NCI-H1105 treated with DMSO at 0.1 percent for 48 hours (cell line): ENCODE measurements at regions not wholly inside any gene's neighbourhood (a gene's known extent, or its start where the extent isn't known, plus 50 kb on each side); places are given as distances from the start of the nearest gene placed in this dataset.

Experiments used
- DNase-seq: peaks from one replicate; lab custom pipeline; 2025; lab: John Stamatoyannopoulos, UW

DNA sequence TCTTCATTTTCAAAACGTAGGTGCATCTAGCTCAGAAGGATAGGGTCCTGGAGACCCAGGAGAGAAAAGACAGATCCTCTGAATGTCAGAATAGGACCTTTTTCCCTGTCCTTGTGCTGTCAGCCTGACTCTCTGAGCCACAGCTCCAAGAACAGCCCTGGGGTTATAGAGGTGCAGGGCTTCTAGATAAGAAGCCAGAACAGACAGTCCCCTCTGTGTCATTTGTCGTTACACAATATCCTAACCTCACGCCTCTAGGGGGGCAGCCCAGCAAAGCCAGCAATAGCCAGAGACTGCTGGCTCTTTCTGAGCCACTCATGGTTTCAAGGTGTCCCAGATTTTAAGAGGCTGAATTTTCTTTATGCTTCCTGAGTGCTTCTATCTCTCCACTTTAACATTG, 153.2 kb upstream of the THBS1 start:
- no peak for DNase-seq

- DNase-seq: no peak
Observed at GRCh38 chr15:39429898-39430357, 151.0 kb upstream of the THBS1 start.

GRCh38 chr15:39430389-39430788, 150.5 kb upstream of the THBS1 start:
- no peak for DNase-seq

DNA sequence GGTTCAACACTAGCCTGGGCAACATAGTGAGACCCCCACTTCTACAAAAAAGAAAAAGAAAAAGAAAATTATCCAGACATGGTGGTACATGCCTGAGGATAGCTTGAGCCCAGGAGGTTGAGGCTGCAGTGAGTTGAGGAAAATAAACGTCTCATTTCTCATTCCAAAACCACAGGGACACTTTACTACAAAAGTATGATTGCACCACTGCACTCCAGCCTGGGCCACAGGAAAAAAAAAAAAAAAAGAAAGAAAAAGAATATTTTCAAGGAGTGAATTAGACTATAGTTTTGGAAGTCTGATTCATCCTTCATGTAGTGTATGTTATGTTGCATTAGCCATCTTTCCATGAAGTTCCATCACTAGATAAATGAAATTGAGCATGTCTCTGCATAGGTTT, 149.5 kb upstream of the THBS1 start:
- no peak for DNase-seq

DNA sequence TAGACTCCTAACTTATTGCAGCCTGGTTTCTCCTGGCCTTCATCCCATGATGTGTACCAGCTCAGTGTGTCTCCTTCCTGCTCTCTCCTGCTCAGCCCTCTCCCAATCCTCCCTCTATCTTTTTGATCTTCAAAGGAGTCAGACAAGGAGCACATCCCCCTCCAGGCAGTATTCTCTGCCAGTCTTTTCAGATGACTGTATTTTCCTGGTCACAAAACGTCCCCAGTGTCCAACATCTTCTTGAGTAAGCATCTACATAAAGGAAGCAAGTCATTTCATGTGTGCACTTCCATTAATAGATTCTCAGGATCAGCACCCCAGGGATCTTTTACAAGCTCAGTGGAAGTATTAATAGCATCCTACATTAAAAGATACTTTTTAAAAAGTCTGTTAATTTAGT, 148.9 kb upstream of the THBS1 start:
- no peak for DNase-seq

- DNase-seq: no peak
Observed at GRCh38 chr15:39432912-39433348, 147.9 kb upstream of the THBS1 start.

- no peak for DNase-seq
Observed at GRCh38 chr15:39433376-39433775, 147.5 kb upstream of the THBS1 start.

GRCh38 chr15:39434163-39434562, 146.7 kb upstream of the THBS1 start:
- no peak for DNase-seq

DNA sequence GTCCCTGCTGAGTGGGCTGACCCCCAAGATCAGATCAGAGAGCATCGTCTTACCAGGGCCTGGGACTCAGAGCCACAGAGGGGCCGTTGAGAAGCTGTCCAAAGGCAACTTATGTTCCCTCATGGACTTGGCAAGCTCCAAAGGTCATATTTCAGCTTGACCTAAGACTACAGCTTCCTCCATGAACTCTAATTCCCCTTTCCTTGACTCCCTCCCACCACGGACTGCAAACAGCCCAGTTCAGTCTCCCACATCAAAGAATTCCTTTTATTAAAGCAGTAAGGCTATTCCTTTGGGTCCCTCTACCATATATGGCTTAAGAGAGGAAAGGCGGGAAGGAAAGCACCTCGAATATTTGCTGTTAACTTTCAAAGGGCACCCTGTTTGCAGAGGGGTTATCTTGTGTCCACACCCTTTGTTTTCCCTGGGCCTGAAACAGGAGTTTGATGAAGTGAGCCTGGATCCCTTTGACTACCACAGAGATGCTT, 146.1 kb upstream of the THBS1 start:
- DNase-seq: no peak

DNA sequence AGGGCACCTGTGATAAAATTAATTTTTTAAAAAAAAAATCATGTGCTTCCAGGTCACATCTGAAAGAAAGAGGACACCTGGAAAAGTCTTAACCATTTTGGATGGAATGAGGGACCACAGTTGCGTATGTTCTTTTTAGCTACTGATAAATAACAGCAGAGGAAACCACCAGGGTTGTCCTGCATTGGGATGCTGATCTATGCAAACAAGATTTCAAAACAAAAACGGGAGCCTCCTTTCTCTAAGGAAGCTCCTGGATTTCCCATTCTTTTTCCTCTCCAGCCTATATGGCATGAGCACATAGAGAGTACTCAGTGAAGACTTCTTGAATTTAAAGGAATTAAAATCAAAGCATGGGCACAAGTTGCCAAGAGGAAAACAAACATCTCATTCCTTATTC, 145.6 kb upstream of the THBS1 start:
- DNase-seq: no peak

- no peak for DNase-seq
Observed at GRCh38 chr15:39438260-39438659, 142.6 kb upstream of the THBS1 start.

GRCh38 chr15:39438799-39439592, 141.9 kb upstream of the THBS1 start:
- DNase-seq: no peak

DNA sequence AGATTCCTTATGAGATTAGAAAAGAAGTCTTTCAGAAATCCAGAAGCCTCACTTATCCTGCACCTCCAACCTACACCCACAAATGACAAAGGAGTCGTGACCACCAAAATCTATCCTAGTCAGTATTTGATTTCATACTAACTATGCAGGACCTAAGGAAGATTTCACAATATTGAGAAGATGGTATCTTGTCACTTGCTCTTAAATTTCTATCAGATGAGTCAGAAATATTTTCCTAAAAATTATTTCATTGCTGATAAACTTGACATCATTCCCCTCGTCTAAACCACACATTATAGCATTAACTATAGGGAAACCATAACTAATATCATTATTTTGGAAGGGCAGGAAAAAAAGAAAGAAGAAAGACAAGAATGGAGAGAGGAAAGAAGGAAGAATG, 138.0 kb upstream of the THBS1 start:
- DNase-seq: no peak

DNA sequence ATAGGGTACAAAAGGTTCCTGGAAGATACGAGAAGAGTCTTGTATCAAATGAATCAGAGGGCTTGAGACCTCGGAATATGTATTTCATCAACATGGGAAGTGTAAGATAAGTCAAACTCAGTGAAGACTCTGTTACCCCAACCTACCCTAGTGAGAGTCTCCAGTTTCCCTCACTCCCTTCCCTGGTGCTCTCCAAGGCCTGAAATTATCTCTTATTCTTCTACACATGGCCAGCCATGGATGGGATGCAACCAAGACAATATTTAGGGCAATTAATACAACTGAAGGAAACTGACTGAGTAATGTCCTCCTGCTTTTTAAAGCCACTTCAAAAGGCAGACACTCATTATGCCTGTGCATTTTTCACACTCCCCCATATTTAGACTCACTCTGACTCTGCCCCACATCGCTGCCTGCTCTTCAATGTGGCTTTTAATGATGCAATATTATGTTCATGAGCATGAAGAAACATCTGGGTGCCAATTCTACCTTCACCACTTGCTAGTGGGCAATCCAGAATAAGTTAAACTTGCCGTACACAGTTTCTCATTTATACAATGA, 137.1 kb upstream of the THBS1 start:
- no peak for DNase-seq

GRCh38 chr15:39444735-39445470, 136.0 kb upstream of the THBS1 start:
- DNase-seq: no peak

DNA sequence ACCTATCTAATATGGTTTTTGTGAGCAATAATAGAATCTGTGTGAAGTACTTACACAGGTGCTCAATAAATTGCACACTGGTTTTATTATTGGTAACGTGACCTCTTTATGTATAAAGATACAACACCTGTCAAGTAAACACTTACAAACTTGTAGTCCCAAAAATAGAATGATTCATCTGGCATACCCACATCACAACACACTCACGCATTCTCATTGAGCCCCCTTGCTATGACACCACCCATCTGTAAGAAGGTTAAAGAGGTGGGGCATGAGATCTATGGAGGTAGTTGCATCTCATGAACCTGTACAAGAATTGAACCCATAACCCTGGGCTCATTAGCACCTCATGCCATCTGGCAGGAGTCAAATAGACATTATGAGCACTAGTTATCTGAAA, 134.9 kb upstream of the THBS1 start:
- DNase-seq: no peak

DNA sequence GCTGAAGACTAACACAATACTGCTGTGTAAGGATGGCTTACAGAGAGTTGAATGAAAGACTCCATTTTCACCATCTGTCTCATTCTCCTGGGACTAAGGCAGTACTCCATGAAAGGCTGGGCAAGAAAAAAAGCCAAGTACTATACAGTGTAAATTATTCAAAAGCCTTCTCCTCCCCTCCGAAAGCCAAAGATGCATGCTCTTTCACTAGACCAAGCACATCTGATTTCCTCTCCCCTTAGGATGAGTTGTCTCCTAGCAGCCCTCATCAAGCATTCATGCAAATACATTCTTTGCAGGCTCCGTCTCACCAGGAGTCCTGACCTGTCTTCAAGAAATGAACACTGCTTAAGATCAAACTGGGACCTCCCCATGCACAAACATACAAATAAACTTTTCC, 133.5 kb upstream of the THBS1 start:
- DNase-seq: no peak

- DNase-seq: no peak
Observed at GRCh38 chr15:39447881-39448280, 133.0 kb upstream of the THBS1 start.

DNA sequence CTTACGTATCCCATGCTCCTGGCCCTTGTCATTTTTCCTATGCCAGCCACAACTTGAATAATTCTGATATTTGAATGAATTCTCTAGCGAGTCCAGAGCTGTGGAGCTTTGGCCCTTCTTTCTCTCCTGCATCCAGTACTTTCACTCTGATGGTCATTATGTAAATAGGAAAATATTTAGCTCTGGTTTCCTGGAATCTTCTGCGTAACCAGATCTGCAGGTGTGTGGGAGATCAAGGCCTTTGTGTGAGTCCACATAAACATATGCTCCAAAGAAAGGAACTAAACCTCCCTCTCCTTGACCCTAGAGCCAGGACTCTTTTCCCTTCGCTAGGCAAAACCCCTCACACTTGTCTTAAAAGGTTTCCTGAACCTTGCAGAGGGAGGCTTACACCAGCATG, 132.5 kb upstream of the THBS1 start:
- DNase-seq: no peak

- DNase-seq: no peak
Observed at GRCh38 chr15:39451121-39451688, 129.7 kb upstream of the THBS1 start.

DNA sequence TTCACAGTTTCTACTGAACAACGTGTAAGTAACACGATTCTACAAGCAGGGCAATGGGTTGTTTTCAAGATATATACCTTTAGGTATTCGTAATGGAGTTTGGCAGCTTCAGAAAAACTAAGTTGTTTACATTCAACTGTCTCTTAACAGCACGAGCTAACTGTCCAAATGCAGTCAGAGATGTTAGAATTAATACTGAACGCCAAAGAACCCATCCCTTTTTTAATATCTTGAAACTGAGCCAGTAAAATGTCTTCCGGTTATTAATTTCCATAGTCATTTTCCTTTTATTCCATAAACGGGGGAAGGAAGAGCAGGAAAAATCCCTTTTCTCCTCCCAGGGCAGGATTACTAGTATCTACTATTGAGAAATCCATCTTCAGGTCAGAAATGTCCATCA, 129.0 kb upstream of the THBS1 start:
- no peak for DNase-seq

GRCh38 chr15:39453620-39454019, 127.3 kb upstream of the THBS1 start:
- no peak for DNase-seq
